ENCODE measurements at regions not wholly inside any gene's neighbourhood (a gene's known extent, or its start where the extent isn't known, plus 50 kb on each side); places are given as distances from the start of the nearest gene placed in this dataset.

GRCh38 chr2:225998116-225998515, 598.6 kb downstream of the NYAP2 start:
- TF ChIP-seq CTCF (IDR thresholded peaks at IDR 0.05) (no peak), TCF7L2 (IDR thresholded peaks at IDR 0.05; ENCODE audit: low read depth, low read length) (no peak), POLR2AphosphoS5 (IDR thresholded peaks at IDR 0.05; ENCODE audit: low read depth, low read length) (no peak), SIN3A (IDR thresholded peaks at IDR 0.05; ENCODE audit: borderline replicate concordance, insufficient read depth, low read depth, low read length) (no peak), REST (IDR thresholded peaks at IDR 0.05; ENCODE audit: insufficient read depth in 1 of 2, low read depth in 2 of 2, low read length in 1 of 2) (no peak)

Measured in Panc1 (cell line).